OCI-LY7 (cell line): ENCODE measurements at regions not wholly inside any gene's neighbourhood (a gene's known extent, or its start where the extent isn't known, plus 50 kb on each side); places are given as distances from the start of the nearest gene placed in this dataset.

ENCODE experiments used
- CTCF ChIP-seq: fragments of 200-600 bp; sonication (generic); conservative IDR thresholded peaks from 2 replicates; pipeline ENCODE4 v1.5.1; 2014; ENCODE audit warnings: mild to moderate bottlenecking, antibody characterized with exemption, low read length, moderate library complexity, mixed read lengths
- EZH2phosphoT487 ChIP-seq: fragments of 200-600 bp; sonication (generic); IDR thresholded peaks from 2 replicates; pipeline ENCODE4 v1.6.1; 2018; ENCODE audit warnings: low read depth, borderline replicate concordance, mild to moderate bottlenecking, mixed run types, antibody characterized with exemption, low read length, moderate library complexity, mixed read lengths

DNA sequence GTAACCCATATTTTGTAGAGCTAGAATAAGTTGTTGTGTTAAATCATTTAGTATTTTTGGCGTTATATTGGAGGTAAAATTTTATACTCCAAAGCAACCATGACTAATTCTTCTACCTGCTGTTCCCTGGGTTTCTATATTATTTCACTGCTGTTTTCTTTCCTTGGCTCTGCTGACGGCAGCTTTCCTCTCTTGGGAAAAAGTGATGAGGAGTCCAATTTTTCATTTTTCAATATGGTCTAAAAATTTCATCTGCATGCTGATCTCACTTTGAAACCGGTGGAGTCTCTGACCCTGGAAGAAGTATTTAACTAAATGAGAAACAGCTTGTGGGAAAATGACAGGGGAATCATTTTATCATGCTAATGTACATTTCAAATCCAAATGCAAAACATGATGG, 110.2 kb downstream of the IFI44 start:
- no peak for TF ChIP-seq CTCF
- TF ChIP-seq EZH2phosphoT487, result no peak
